HG02943 (cell line): ENCODE measurements at regions not wholly inside any gene's neighbourhood (a gene's known extent, or its start where the extent isn't known, plus 50 kb on each side); places are given as distances from the start of the nearest gene placed in this dataset.

ENCODE experiments used
- ATAC-seq: cut with Tn5 transposase; IDR thresholded peaks from one replicate; pipeline ENCODE4 v1.9.1; 2021; ENCODE audit warnings: mild to moderate bottlenecking, low read depth, moderate library complexity; ENCODE audit not compliant: unreplicated experiment

GRCh38 chr5:63375851-63376250, 586.4 kb downstream of the HTR1A start:
- no peak for ATAC-seq

GRCh38 chr5:63374085-63374484, 588.2 kb downstream of the HTR1A start:
- ATAC-seq, result no peak

DNA sequence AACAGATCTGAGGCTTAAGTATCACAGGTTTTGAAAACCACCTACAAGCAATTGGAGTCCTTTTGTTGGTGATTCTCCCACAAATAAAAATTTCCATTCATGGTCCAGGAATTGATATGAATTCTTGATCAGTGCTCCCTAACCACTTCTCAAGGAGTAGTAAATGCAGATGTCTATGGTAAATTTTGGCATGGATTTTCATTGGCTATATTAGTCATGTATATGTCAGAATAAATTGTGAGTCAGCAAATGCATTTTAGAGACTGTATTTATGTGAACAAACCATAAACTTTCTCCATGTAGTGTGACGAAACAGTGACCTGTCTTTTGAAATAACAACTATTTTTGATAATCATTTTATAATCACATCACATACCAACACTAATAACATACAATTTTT, 611.1 kb downstream of the HTR1A start:
- ATAC-seq, result no peak

GRCh38 chr5:63346451-63346850, 615.8 kb downstream of the HTR1A start:
- ATAC-seq, result no peak

DNA sequence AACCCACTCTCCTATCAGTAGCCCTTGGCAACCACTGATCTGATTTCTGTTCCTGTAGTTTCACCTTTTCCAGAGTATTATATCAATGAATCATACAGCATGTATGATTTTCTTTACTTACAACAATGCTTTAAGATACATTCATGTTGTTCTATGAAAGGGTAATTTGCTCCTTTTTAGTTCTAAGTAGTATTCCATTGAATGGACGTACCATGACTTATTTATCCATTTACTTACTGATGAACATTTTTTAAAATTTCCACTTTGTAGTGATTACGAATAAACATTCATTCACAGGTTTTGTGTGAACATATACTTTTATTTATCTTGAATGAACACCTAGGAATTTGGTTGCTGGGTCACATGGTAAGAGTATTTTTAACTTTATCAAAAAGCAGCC, 620.8 kb downstream of the HTR1A start:
- ATAC-seq, result no peak

DNA sequence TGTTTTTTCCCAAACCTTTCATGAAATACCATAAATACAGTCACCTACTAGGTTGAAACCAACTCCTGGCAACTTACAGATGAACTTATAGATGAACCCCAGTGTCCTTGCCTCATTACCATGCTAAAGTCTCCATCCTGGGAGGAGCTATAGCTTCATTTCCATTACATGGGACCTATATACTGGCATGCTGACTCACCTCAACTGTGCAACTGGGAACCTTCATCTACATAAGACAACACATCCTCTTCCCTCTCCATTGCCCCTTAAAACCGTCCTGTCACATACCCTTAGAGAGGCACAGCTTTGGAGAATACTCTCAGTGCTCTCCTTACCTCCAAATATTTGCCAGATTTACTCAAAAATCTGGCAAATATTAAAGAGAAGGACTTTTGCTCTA, 638.3 kb downstream of the HTR1A start:
- ATAC-seq, result no peak

GRCh38 chr5:63314551-63314950, 647.7 kb downstream of the HTR1A start:
- no peak for ATAC-seq

DNA sequence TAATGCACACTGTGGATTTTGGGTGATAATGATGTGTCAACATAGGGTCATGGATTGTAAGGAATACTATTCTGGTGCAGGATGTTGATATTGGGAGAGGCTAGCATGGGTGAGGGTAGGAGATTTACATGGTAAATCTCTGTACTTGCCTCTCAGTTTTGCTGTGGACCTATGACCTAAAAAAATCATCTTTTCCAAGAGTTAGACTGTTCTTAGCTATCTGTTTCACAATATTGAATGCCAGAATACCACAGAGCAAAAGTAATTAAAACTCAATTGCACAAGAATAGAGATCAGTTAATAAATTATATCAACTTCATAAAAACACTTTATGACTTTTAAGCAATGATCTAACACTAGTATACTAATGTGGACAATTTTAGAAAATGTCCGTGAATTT, 651.6 kb downstream of the HTR1A start:
- ATAC-seq, result no peak

- ATAC-seq, result no peak
Observed at GRCh38 chr5:63306909-63307308, 655.3 kb downstream of the HTR1A start.

GRCh38 chr5:63293317-63293716, 668.9 kb downstream of the HTR1A start:
- ATAC-seq, result no peak

- no peak for ATAC-seq
Observed at GRCh38 chr5:63286724-63287123, 675.5 kb downstream of the HTR1A start.

DNA sequence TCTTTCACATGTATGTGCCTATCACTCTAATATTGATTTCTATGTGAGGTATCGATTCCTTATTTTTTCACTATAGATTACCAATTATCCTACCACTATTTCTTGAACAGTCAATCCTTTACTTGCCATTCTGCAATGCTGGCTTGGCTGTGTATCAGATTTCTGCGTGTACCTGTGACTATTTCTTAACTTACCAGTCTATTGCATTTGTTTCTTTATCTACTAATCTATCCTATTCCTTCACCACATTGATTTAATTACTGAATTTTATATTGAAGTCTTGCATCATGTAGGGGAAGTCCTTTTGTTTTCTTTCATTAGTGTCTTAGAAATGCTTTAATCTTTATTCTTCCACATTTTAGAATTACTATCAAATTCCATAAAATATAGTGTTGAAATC, 684.8 kb downstream of the LRRC70 start:
- no peak for ATAC-seq

DNA sequence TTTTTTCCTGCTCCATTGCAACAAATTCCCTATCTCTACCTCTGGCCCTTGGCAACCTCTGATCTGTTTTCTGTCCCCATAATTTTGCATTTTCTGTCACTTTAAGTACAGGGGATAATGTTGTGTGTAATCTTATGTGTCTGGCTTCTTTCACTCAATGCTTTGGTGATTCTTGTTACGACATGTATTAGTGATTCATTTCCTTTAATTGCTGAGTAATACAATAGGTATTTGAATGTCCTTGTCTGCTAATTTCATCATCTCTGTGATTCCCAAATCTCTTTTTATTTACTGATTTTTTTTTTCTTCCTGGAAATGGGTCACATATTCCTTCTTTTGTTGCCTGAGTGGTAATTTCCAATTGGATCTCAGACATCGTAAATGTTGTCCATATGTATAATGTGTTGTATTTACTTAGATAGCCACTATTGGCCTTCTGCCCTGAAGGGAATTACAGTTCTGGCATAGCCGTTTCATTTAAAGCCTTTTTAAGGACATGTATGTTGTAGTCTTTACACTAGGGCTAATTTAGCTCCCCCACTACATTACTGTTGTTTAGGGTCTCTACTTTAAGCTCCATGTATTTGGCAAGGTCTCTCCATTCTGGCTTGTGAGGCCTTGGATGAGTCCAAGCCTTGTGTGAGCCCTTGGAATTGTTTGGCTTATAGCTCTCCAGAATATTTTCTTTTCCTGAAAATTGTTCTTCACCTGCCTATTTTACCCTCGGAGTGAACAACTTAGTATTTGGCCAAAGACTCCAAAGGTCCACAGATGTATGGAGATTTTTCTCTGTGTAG, 683.8 kb downstream of the LRRC70 start:
- no peak for ATAC-seq

DNA sequence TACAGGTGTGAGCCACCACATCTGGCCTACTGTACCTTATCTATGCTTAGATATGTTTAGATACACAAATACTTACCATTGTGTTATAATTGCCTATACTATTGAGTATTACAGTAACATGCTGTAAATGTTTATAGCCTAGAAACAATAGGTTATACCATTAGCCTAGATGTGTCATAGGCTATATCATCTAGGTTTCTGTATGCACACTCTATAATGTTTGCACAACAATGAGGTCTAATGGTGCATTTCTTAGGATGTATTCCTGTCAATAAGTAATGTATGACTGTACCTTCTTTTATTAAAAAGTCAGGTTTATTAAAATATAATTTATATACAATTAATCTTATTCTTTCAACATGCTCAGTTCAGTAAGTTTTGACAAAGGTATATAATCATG, 683.1 kb downstream of the LRRC70 start:
- ATAC-seq, result no peak

- no peak for ATAC-seq
Observed at GRCh38 chr5:63255594-63255993, 677.0 kb downstream of the LRRC70 start.

- no peak for ATAC-seq
Observed at GRCh38 chr5:63250939-63251338, 672.3 kb downstream of the LRRC70 start.

GRCh38 chr5:63249960-63250359, 671.3 kb downstream of the LRRC70 start:
- no peak for ATAC-seq

- ATAC-seq, result no peak
Observed at GRCh38 chr5:63247651-63248050, 669.0 kb downstream of the LRRC70 start.

GRCh38 chr5:63245271-63245670, 666.7 kb downstream of the LRRC70 start:
- no peak for ATAC-seq

DNA sequence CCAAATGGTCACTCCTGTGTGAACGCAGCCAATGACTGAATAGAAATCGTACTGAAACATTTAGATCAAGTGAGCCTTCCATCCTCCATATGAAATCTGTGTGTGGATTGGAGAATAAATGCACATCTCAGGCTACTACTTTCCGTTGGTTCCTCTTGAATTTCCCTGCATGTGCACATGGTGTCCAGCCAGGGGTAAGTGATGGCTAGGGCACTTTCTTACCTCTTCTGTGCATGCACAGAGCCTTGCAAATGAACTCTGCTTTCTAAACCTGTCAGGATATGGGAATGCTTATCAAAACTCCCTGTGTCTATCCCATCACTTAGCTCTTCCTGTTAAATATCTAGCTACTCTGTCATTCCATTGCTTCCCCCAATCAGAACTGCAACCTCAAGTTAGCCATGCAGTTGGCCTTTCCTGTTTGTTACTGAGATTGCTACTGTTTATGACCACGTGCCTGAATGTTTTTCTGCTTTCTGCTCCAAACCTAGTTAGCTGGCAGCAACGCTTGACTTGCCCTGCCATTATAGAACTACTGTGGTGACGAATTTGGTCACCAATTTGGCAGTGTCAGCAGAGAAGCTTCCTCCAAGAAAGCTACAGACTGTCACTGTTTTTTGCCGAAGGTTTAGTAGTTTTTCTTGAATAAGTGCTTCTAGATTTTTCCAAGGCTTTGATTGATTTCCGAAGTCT, 661.6 kb downstream of the LRRC70 start:
- no peak for ATAC-seq

- no peak for ATAC-seq
Observed at GRCh38 chr5:63233911-63234310, 655.3 kb downstream of the LRRC70 start.

DNA sequence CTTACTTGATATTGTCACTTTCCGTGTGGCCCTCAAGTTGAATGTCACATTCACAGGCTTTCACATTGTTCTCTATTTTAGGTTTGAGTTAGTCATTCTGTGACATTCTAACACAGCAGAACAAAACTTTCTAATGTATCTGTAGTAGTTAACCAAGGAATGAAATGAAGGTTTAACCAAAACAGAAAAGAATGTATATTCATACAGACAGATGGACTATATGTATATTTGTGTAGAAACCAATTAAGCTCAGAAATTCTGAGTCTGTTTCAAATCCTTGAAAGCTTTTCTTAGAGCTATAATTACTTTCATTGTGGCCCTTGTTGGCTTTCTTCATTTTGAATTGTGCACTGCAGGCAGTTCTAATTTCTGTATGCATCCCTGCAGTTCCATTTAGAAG, 654.7 kb downstream of the LRRC70 start:
- no peak for ATAC-seq
